GM23338 (cell line): ENCODE measurements at regions not wholly inside any gene's neighbourhood (a gene's known extent, or its start where the extent isn't known, plus 50 kb on each side); places are given as distances from the start of the nearest gene placed in this dataset.

ENCODE experiments used
- ATAC-seq: fragments of 200-7000 bp; cut with Tn5 transposase; 3 replicates; pipeline ENCODE4 v1.9.1; 2020
- DNase-seq: peaks from one replicate; pipeline ENCODE4 v3.0.0-alpha.2; 2015; ENCODE audit warnings: low spot score
- H2AFZ ChIP-seq: fragments of 200-600 bp; sonication (generic); 2 replicates; pipeline ENCODE4 v1.8.0; 2016; ENCODE audit warnings: antibody characterized with exemption, mild to moderate bottlenecking, moderate library complexity
- H3F3A ChIP-seq: fragments of 200-600 bp; sonication (generic); replicated peaks from 2 replicates; pipeline ENCODE4 v1.8.0; 2017; ENCODE audit warnings: antibody characterized with exemption, mixed run types, low read depth
- H3K27ac ChIP-seq: fragments of 200-600 bp; sonication (generic); 2 replicates; pipeline ENCODE4 v1.6.1; 2016; ENCODE audit warnings: low read depth
- H3K27me3 ChIP-seq: fragments of 200-600 bp; sonication (generic); 2 replicates; pipeline ENCODE4 v1.8.0; 2016; ENCODE audit warnings: mild to moderate bottlenecking, mixed run types, moderate library complexity; ENCODE audit not compliant: insufficient read depth
- H3K36me3 ChIP-seq: fragments of 200-600 bp; sonication (generic); 2 replicates; pipeline ENCODE4 v1.8.0; 2016; ENCODE audit warnings: mild to moderate bottlenecking; ENCODE audit not compliant: insufficient read depth
- H3K4me1 ChIP-seq: fragments of 200-600 bp; sonication (generic); 2 replicates; pipeline ENCODE4 v1.8.0; 2016; ENCODE audit warnings: mild to moderate bottlenecking, moderate library complexity; ENCODE audit not compliant: insufficient read depth
- H3K4me2 ChIP-seq: fragments of 200-600 bp; sonication (generic); 2 replicates; pipeline ENCODE4 v1.7.1; 2017; ENCODE audit warnings: mixed run types
- H3K4me3 ChIP-seq: fragments of 200-600 bp; sonication (generic); 2 replicates; pipeline ENCODE4 v1.6.1; 2016; ENCODE audit warnings: mixed run types
- H3K79me2 ChIP-seq: fragments of 200-600 bp; sonication (generic); replicated peaks from 2 replicates; pipeline ENCODE4 v1.8.0; 2017; ENCODE audit warnings: mild to moderate bottlenecking; ENCODE audit not compliant: insufficient read depth
- H3K9me2 ChIP-seq: fragments of 200-600 bp; sonication (generic); 2 replicates; pipeline ENCODE4 v1.8.0; 2017; ENCODE audit not compliant: insufficient read depth
- H4K20me1 ChIP-seq: fragments of 200-600 bp; sonication (generic); replicated peaks from 2 replicates; pipeline ENCODE4 v1.8.0; 2017; ENCODE audit warnings: mild to moderate bottlenecking; ENCODE audit not compliant: insufficient read depth
- H3K27ac Mint-ChIP-seq: 2 replicates; pipeline ENCODE4 v1.8.0; 2020; ENCODE audit warnings: inconsistent platforms, mild to moderate bottlenecking, moderate library complexity, mixed read lengths
- H3K27me3 Mint-ChIP-seq: 3 replicates; pipeline ENCODE4 v1.8.0; 2022; ENCODE audit warnings: low read depth, mild to moderate bottlenecking, moderate library complexity, mixed read lengths, inconsistent platforms; ENCODE audit not compliant: insufficient read depth, poor library complexity
- H3K36me3 Mint-ChIP-seq: 3 replicates; pipeline ENCODE4 v1.8.0; 2021; ENCODE audit warnings: low read depth, mild to moderate bottlenecking, inconsistent platforms, moderate library complexity, mixed read lengths
- H3K4me1 Mint-ChIP-seq: 3 replicates; pipeline ENCODE4 v1.8.0; 2020; ENCODE audit warnings: mild to moderate bottlenecking, inconsistent platforms, mixed read lengths
- H3K4me3 Mint-ChIP-seq: 3 replicates; pipeline ENCODE4 v1.8.0; 2021; ENCODE audit warnings: moderate library complexity, mild to moderate bottlenecking, inconsistent platforms, mixed read lengths
- H3K9me3 Mint-ChIP-seq: 3 replicates; pipeline ENCODE4 v1.8.0; 2020; ENCODE audit warnings: moderate library complexity, mild to moderate bottlenecking, inconsistent platforms, mixed read lengths
- CTCF ChIP-seq, 2 experiments: fragments of 200-600 bp in 1 of 2; sonication (generic) in 1 of 2; conservative IDR thresholded peaks; 2 replicates each; pipeline versions ENCODE4 v1.5.1 to v1.6.1; 2016 to 2017; ENCODE audit warnings: antibody characterized with exemption in 2 of 2, low read depth in 2 of 2, mild to moderate bottlenecking in 2 of 2, moderate library complexity in 1 of 2
- ETS1 ChIP-seq: IDR thresholded peaks from 2 replicates; pipeline ENCODE4 v1.6.1; 2016; ENCODE audit warnings: antibody characterized with exemption
- EZH2phosphoT487 ChIP-seq: fragments of 200-600 bp; sonication (generic); IDR thresholded peaks from one replicate; pipeline ENCODE4 v1.8.1; 2018; ENCODE audit warnings: antibody characterized with exemption; ENCODE audit not compliant: unreplicated experiment
- JUNB ChIP-seq: IDR thresholded peaks from one replicate; pipeline ENCODE4 v1.6.1; 2016; ENCODE audit warnings: antibody characterized with exemption; ENCODE audit not compliant: unreplicated experiment
- POLR2AphosphoS5 ChIP-seq: IDR thresholded peaks from 2 replicates; pipeline ENCODE4 v1.6.1; 2016; ENCODE audit warnings: antibody characterized with exemption, low read depth
- STAT1 ChIP-seq: IDR thresholded peaks from one replicate; pipeline ENCODE4 v1.6.1; 2016; ENCODE audit warnings: antibody characterized with exemption; ENCODE audit not compliant: unreplicated experiment
- ZNF331 ChIP-seq: fragments of 250-450 bp; sonication (Bioruptor Pico); IDR thresholded peaks from 2 replicates; pipeline ENCODE4 v1.5.0; 2020; ENCODE audit warnings: low read depth, mild to moderate bottlenecking, moderate library complexity
- ZNF462 ChIP-seq: fragments of 250-450 bp; sonication (Bioruptor Pico); IDR thresholded peaks from 2 replicates; pipeline ENCODE4 v1.5.0; 2020; ENCODE audit warnings: mild to moderate bottlenecking, moderate library complexity

- Histone ChIP-seq H3K36me3 (no peaks in the 10 kb centered on the region), H3K27ac (no peak overlapping the region), H3K27me3 (no peaks in the 10 kb centered on the region), H3K4me1 (no peaks in the 10 kb centered on the region), H3F3A (no peaks in the 10 kb centered on the region), H3K4me2 (no peak overlapping the region), H3K4me3 (no peak overlapping the region), H2AFZ (peak overlapping the region; percentile 50; the same call in 1 of the 2 replicates), H4K20me1 (no peaks in the 10 kb centered on the region), H3K79me2 (no peaks in the 10 kb centered on the region), H3K9me2 (0 out of 2 replicates have a peak, but pooled peaks cover 7% of the 10 kb centered on the region)
- Mint-ChIP-seq H3K9me3 (no peaks in the 10 kb centered on the region), H3K36me3 (no peaks in the 10 kb centered on the region), H3K27ac (no peak overlapping the region), H3K4me3 (no peak overlapping the region), H3K27me3 (peaks cover 1% of the 10 kb centered on the region), H3K4me1 (no peaks in the 10 kb centered on the region)
- DNase-seq (no peak), ATAC-seq (no peak)
- TF ChIP-seq ZNF462 (CRISPR knock-in tag) (no peak), EZH2phosphoT487 (no peak), ETS1 (no peak), STAT1 (no peak), CTCF (conservative IDR thresholded peaks at IDR 0.05; ENCODE audit: low read depth in 2 of 2) (no peak), POLR2AphosphoS5 (no peak), ZNF331 (CRISPR knock-in tag) (no peak), JUNB (no peak)
Observed at GRCh38 chr2:76556018-76556417, 845.3 kb upstream of the GCFC2 start.
